Breast epithelium (tissue), 3 donors: ENCODE measurements at regions not wholly inside any gene's neighbourhood (a gene's known extent, or its start where the extent isn't known, plus 50 kb on each side); places are given as distances from the start of the nearest gene placed in this dataset.

ENCODE experiments used
- CTCF ChIP-seq, 3 donors: fragments of 450-650 bp; IDR thresholded peaks; one replicate each; pipeline ENCODE4 v1.5.1; 2016 to 2017; ENCODE audit warnings: antibody characterized with exemption in 3 of 3, mild to moderate bottlenecking in 3 of 3, moderate library complexity in 3 of 3
- POLR2A ChIP-seq: fragments of 450-650 bp; IDR thresholded peaks from one replicate; pipeline ENCODE4 v1.6.1; 2016; ENCODE audit warnings: antibody characterized with exemption, mild to moderate bottlenecking, moderate library complexity
- POLR2AphosphoS5 ChIP-seq, 3 donors: sonication (generic); formaldehyde crosslinking; IDR thresholded peaks; one replicate each; pipeline ENCODE4 v1.6.1; 2017; ENCODE audit warnings: antibody characterized with exemption in 3 of 3

DNA sequence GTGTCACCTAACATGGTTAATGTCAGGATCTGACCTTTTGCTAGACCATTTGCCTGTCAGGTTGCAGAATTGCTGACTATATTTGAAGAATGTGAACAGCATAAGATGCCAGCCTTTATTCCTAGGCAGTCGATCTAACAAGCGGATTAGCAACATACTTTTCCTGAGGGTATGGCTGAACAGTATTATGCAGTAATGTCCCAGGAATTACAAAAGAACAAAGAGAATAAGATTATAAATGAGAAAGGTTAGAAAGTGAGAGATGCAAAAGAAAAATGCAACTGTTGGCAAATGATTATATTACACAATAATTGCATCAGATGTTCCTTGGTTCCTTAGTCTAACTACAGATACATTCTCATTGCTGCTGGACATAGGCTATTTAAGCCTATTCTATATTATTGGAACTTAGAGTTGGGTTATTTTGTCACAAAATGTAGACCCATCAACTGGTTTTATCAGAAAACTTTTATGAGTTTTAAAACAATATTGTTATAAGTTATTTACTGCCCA lies 647.1 kb upstream of the CRIM1 start:
- no peak for TF ChIP-seq CTCF (IDR thresholded peaks at IDR 0.05)
- no peak for TF ChIP-seq POLR2A
- TF ChIP-seq POLR2AphosphoS5 (IDR thresholded peaks at IDR 0.05) = no peak
